ENCODE measurements at regions not wholly inside any gene's neighbourhood (a gene's known extent, or its start where the extent isn't known, plus 50 kb on each side); places are given as distances from the start of the nearest gene placed in this dataset.
A peak's percentile ranks its signal among the peaks of the same experiment; 100 is the strongest.
"Not testable (repeated sequence)": the region's sequence is repeated elsewhere in the genome, so short reads cannot be mapped to it uniquely, and the experiment has no call there.

DNA sequence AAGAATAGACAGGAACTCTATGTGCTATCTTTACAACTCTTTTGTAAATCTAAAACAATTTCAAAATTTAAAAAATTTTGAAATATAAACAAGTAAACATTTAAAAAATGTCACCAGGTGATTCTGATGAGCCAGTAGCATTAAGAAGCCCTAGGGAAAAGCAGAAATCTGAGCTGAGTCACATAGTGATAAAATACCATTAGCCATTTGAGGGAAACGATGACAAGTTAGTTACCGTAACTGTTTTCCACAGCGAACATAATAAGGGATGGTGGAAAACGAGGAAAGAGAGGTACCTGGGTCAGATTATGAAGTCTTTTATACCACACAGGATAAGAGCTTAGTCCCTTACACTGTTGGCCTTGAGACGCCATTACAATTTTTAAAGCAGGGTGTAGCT, 55.5 kb downstream of the PRR15 start:
- no peak for DNase-seq

DNA sequence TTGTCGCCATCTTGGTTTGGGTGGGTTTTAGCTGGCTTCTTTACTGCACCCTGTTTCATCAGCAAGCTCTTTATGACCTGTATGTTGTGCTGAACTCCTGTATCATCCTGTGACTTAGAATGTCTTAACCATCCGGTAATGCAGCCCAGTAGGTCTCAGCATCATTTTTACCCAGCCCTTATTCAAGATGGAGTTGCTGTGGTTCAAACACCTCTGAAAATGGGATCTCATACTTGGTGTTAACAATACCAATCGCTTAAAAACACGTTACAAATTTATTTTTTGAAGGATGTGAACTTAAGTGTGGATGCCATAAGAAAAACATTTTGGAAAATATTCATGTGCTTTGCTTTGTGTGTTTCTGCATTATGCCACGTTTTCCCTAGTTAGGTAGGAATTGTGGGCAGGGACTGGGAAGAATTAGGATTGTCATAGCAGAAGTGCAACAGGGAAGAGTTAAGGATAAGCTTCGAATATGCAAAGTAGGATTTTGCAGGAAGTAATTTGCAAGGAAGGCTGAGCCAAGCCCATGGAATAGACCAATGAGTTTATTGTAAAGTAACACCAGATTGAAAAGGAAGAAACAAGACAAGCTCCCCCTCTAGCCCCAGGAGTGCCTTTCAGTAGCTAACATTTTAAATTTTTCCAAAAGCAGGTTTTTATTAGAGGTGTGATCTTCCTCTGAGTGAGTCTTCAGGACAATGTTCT, 56.4 kb downstream of the PRR15 start:
- DNase-seq: no peak

DNA sequence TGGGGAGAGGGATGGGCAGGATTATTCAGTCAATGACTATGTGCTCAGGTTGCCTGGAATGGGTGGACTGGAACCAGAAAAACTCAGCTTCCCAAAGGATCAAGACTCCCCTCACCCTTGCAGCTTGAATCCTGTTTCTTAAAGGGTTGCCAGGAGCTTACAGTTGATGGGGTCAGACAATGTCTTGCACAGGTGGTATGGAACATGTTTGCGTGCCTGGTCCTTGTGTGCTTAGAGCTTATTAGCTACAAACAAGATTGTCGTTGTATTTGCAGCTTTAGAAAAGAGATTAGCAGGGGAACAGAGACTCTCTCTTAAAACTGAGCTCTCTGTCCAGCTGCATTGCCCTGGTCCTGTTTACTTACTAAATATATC, 56.9 kb downstream of the PRR15 start:
- no peak for DNase-seq

DNA sequence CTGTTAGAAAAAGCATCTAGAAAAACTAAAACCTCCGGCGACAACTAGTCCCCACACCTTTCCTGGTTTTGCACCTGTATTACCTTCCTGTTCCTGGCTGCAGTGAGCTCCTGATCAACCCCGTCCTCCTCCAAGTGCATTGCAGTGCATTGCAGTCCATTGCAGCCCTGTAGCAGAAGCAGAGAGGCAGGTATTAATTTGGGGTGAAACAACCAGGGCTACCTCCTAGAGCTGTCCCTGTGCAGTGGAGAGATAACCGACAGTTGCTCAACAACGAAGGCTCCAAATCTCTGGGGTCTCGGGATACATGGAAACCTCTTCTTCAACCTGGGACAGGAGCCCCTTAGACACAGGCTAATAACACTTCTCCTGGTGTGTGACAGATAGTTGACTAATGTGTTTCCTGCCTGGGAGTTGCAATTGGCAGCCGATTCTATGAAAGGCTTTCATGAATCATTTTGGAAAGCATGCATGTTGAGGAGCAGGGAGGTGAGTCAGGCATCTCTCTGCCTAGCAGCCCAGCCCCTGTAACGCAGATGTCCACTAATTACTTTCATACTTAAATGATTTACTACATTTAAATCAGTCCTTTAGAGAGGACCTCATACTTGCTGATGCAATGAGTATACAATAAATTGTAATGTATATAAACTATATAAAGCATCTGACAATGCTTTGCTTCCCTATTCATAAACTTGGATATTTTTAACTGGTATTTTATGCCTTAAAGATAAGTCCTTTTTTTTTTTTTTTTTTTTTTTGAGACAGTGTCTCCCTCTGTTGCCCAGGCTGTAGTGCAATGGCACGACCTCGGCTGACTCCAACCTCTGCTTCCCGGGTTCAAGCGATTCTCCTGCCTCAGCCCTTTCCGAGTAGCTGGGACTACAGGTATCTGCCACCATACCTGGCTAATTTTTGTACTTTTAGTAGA, 59.0 kb downstream of the PRR15 start:
- DNase-seq: peak; percentile 96

DNA sequence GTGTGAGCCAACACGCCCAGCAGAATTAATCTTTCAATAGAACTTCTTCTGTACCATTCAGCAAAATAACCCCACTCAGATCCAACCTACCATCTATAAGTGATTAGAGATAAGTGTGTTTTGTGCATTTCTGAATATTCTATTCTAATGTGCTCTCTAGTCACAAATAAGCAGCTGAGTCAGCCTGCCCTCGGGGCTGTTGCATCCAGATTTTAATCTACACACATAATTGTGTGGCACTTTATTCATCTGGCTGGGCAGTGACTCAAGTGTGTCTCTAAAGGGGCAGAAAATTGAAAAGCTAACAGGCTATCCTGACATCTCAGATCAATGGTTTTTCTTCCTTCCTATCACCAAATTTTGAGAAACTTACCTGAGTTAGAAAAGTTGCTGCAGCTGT, 60.3 kb downstream of the PRR15 start:
- peak; percentile 82 for DNase-seq

DNA sequence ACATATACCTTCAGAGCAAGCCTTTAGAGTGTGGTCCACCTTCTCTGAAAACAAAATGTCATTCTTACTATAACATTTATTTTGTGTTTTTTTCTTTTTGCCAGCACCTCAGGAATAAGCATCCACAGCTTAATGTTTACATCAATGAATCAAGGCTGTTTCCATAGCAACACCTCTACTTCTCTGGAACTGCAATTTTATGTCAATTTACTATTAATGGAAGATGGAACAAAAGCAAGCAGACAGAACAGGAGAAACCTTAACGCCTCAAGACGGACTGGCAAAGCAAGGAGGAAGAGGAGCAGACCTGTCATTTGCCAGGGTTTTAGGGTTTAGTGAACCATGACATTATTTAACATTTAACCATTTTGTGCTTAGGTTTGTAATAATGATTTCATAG, 63.1 kb downstream of the PRR15 start:
- DNase-seq: no peak

DNA sequence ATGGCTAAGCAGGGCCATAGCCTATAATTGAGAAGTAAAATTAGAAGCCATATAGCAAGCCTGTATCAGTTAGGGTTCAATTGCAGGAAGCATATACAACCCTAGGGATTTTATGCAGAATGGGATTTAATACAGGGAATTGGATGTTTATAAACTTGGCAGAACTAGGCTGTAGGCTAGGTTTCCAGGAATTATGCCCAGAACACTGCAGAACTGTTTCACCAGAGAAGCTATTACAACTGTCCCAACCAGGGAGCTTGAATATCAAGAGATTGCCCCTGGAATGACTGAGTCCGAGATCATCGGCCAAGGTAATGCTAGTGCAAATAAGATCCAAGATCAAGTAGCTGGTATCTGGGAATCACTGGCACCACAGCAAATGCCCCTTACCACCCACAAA, 64.0 kb downstream of the PRR15 start:
- no peak for DNase-seq

DNA sequence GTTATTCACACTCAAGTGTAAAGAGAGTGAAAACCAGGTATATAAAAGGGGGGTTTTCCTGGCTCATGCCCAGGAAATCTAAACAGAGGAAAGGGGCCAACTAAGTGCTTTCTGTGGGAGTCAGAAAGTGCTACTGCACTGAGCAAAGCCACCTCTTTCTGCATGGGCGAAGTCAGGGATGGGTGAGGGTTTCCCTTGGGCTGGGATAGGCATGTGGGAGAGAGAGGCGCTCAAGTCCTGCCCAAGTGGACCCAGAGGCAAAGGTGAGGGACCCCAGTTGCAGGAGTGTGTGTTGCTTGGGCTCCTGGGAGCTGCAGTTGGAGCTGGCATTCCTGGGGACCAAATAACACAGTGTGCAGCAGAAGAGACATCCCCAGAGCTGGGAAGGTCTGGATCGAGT, 65.9 kb downstream of the PRR15 start:
- DNase-seq: no peak

DNA sequence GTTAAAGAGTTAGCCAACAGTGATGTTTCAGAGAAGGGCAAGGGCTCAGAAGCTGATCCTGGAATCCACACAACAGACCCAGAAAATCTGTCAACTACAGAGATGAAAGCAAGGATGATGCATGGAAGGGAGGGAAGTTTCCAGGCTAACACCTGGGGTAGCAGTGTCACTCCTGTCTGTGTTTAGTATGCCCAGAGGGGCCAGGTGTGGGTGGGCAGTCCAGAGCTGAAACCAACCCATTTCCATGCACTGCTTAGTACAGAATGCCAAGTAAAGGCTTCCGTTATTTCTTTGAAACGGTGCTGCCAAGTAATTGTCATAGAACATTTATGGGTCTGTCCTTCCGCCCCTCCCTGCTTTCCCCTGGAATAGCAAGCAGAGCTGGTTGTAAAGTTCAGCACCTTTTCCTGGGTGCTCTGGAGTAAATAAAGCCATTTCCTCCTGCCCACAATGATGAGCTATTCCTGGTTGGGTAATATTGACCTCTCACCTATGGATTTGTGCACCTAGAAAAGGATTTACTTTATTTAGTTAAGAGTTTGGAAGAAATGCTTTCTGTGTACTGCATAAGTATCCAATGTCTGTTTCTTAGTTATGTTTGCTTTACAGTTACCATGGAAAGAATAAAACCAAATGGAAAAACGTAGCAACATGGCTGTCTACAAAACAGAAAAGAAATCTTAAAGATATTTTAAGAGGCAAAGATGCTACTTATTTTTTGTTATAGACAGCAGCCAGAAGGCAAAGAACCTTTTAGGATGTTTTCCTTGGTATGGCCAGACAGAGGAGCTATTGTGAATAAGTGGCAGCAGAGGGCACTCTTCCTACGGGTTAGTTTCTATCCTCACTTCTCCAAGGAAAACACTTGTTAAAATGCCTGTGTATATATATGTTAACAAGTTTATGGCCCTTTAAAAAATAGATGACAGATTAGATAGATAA, 71.7 kb downstream of the PRR15 start:
- peak; percentile 40 for DNase-seq

DNA sequence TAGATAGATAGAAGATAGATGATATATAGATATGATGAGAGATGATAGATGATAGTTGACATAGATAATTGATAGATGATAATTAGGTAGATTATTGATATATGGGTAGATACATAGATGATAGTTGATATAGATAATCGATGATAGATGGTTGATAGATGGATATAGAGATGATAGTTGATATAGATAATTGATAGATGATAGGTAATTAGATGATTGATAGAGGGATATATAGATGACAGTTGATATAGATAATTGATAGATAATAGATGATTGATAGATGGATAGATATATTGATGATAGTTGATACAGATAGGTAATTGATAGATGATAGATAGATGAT, 72.3 kb downstream of the PRR15 start:
- no peak for DNase-seq

DNA sequence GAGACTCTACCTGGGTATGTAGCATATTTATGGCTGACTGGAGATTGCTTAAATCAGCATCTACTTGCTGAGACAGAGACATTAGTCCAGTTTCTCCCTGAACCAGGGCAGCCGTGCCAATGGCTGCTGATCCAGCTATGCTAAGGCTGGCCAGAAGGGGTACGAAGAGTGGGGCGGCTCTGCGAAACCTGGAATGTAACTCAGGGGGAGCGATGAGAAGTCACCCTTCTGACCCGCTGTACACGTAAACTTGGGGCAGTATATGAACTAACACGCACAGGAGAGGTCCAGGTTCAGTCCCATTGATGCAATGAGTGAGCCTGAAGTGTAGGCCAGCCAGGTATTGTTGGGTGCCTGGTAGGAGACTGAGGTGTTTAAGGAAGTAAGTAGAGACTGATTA, 73.7 kb downstream of the PRR15 start:
- DNase-seq: no peak

DNA sequence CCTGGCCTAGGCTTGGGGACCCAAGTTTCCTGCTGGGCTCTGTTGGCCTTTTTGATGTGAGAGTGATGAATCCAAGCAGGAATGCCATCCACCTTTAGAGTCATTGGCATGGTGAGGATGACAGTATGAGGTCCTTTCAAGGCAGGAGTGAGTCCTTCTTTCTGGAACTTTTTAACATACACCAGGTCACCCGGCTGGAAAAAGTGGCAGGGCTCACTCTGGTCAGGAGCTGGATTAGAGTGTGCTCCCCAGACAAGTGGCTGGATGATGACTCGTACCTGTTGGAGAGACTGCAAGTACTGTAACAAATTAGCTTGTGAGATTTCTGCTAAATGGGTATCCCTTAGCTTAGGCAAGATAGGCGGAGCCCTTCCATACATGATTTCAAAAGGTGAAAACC, 75.2 kb downstream of the PRR15 start:
- not testable (repeated sequence) for DNase-seq

DNA sequence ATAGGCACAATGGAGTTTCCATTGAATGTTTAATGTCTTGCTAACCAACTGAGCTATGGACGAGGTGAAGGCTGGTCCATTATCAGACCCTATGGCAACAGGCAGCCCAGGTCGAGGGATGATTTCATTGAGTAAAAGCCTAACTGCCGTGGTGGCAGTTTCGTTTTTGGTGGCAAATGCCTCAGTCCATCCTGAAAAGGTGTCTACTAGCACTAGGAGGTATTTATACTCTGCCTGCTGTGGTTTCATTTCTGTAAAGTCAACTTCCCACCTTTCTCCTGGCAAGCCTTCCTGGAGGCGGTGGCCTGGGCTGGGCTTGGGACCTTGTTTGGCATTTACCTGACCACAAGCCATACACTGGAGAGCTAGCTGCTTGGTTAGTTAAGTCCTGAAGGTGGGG, 75.8 kb downstream of the PRR15 start:
- no peak for DNase-seq

DNA sequence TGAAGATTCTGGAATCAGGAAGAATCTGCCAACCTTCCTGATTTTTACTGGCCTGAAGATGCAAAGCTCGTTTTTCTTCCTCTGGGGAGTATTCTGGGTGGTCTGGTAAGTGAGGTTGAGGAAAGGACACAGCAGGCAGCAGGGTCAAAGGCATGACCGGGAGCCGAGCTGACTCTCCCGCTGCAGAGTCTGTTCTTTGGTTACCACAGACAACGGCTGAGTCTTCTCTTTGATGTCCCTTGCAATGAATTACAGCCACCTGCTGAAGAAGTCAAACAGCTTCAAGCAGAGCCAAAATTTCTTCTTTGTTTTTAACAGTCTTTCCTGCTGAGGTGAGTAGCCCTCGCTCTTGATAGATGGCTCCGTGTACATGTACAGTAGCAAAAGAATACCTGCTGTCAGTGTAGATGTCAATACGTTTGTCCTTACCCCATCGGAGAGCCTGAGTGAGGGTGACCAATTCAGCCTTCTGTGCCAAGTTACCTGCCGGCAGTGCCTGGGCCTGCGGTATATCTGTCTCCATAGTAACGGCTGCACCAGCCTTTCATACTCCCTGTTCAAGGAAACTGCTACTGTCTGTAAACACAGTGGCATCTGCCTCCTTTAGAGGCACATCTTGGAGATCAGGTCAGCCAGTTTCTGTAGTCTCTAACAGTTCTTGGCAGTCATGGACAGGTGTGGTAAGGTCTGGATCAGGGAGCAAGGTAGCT, 76.4 kb downstream of the PRR15 start:
- DNase-seq: no peak

DNA sequence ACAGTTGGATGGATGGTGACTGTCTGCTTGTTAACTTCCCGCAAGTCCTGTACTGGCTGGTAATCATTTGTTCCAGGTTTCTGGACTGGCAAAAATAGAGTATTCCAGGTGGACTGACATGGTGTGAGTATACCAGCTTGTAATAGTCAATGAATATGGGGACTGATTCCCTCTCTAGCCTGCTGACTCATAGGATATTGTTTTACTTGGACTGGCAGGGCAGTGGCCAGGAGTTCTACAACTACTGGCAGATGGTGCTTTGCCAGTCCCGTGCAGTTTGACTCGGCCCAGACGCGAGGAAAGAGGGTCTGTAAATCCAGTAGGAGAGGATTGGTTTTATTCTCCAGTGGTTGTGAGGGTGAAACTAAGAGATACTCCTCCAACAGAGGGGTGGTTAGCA, 78.0 kb downstream of the PRR15 start:
- DNase-seq: no peak

DNA sequence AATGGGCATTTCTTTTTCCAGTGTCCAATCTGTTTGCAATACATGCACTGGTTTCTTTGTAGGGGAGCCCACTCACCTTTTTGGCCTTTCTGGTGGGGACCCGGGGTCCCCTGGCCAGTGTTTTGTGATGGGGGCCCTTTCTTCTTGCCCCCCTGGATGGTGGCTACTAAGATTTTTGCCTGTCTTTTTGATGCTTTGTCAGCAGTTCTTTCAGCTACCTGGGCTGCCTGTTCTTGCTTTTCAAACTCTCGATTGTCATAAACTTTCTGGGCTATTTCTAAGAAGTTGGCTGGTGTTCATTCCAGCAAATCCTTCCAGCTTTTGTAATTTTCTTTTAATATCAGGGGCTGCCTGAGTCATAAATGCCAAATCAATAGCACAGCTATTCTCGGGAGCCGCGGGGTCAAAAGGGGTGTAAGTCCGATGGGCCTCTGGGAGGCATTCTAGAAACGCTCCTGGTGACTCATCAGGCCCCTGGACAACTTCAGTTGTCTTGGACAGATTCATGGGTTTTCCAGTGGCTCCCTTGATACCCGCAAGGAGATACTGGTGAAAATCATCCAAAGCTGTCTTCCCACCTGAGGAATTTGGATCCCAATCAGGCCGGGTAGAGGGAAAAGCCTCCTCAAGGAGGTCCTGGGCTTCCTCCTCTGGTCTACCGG, 79.0 kb downstream of the PRR15 start:
- peak; percentile 55 for DNase-seq

DNA sequence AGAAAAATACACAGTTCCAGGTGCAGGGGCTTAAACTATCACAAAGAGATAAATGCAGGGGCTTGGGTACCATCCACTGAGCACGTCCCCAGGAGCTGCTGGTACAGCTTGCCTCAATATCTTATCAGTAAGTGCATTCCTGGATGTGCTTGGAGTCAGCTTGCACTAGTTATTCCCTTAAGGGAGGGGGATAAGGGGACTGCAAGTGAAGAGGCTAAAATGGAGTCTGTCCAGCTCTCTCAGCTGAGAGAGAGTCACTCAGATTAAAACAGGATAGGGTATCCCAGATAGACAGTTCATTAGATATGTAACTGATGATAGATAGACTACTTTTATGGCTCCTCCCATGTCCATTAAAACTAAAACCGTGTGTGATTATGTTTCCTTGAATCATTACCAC, 82.5 kb downstream of the PRR15 start:
- DNase-seq: not testable (repeated sequence)

DNA sequence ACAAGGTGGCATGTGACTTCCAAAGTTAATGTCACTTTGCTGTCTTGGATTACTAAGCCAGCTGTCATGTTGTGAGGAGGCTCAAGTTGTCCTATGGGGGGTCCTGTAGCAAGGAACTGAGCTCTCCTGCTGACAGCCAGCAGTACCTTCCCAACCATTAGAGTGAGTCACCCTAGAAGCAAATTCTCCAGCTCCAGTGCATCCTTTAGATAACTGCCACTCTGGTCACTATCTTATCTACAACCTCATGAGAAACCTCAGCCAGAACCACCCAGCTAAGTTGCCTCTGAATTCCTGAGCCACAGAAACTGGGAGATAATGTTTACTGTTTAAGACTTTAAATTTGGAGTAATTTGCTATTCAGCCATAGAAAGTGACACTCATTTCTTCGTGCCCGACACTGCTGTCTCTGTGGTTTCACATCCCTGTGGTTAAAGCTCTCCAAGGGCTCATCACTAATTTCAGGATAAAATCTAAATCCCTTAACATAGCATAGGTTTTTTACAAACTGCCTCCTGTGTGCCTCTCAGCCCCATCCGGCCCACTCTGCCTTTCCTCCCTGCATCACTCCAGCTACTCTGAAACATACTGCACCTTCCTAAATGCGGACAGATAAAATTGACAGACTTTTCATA, 83.5 kb downstream of the PRR15 start:
- no peak for DNase-seq

DNA sequence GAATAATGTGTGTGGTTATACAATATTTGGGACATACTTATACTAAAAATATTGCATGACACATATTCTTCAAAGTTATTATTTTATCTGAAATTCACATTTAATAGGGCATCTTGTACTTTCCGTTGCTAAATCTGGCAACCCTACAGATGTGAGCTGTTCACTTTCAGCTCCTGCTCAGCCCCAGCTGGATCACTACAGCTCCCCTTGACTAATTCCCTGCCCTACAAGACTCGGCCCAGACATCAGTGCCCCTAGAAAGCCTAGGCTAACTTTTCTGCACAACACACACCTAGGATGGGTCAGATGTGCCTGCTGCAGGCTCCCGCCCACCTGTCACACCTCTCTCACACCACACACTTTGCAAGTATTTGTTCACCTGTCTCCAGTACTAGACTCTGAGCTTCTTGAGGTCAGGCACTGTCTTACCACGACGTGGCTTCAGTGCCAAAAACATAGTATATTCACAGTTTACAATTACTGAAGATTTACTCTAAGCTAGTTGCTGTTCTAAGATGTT, 84.1 kb downstream of the PRR15 start:
- DNase-seq: not testable (repeated sequence)

DNA sequence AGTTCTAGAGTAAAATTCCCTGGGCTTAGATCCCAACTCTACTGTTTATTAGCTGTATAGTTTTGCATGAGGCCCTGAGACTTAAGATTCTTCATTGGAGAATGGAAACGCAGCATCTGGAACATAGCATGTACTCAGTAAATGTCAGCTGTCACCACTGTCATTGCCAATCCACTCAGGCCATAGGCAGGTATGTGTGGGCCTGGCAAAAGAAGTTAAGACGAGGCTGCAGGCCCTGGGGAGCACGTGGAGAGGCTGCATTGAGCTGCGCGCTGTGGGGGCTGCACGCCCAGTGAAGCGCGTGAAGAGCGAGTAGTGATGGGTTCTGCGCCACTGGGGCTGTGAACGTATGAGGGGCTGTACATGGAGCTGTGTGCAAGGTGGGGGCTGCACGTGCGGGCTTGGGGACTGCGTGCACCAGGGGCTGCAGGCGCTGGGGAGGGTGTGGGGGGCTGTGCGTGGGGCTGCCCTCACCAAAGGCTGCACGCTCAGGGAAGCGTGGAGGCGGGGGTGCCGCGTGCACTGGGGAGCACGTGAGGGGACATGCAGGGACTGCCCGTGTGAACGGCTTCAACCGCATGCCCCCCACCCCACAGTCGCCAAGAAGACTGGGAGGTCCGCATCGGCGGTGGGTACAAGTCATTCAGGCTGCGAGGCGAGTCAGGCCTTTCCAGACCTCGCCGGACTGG, 85.5 kb downstream of the PRR15 start:
- DNase-seq: no peak

DNA sequence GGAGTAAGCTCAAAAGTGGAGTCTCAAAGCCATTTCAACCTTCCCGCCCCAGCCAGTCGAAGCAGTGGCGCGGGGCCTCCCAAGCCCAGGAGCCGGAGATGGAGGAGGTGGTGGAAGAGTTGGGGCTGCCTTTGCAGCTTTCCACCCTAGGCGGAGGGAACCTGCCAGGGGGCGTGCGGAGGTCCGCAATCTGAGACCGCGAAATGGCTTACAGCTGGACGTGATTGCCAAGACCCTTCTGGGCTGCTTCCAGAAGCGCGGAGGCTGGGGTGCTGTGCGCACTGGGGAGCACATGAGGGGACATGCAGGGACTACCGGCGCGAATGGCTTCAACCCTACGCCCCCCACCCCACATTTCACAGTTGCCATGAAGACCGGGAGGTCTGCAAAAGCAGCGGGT, 86.2 kb downstream of the PRR15 start:
- DNase-seq: no peak
